ENCODE measurements at regions not wholly inside any gene's neighbourhood (a gene's known extent, or its start where the extent isn't known, plus 50 kb on each side); places are given as distances from the start of the nearest gene placed in this dataset.

- TF ChIP-seq POLR2A (IDR thresholded peaks at IDR 0.05): no peak
- TF ChIP-seq, protein P1, sequence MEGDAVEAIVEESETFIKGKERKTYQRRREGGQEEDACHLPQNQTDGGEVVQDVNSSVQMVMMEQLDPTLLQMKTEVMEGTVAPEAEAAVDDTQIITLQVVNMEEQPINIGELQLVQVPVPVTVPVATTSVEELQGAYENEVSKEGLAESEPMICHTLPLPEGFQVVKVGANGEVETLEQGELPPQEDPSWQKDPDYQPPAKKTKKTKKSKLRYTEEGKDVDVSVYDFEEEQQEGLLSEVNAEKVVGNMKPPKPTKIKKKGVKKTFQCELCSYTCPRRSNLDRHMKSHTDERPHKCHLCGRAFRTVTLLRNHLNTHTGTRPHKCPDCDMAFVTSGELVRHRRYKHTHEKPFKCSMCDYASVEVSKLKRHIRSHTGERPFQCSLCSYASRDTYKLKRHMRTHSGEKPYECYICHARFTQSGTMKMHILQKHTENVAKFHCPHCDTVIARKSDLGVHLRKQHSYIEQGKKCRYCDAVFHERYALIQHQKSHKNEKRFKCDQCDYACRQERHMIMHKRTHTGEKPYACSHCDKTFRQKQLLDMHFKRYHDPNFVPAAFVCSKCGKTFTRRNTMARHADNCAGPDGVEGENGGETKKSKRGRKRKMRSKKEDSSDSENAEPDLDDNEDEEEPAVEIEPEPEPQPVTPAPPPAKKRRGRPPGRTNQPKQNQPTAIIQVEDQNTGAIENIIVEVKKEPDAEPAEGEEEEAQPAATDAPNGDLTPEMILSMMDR (IDR thresholded peaks at IDR 0.05): no peak
- TF ChIP-seq POLR2AphosphoS5 (IDR thresholded peaks at IDR 0.05): no peak
These were observed 52.8 kb downstream of the SOX2 start for GRCh38 chr3:181764544-181764943.

Data from prostate gland (tissue), 2 donors.